Hepatic stellate cell (primary cell): ENCODE measurements at regions not wholly inside any gene's neighbourhood (a gene's known extent, or its start where the extent isn't known, plus 50 kb on each side); places are given as distances from the start of the nearest gene placed in this dataset.

ENCODE experiments used
- DNase-seq: peaks from one replicate; pipeline ENCODE4 v3.0.0; 2011; ENCODE audit warnings: low spot score

DNA sequence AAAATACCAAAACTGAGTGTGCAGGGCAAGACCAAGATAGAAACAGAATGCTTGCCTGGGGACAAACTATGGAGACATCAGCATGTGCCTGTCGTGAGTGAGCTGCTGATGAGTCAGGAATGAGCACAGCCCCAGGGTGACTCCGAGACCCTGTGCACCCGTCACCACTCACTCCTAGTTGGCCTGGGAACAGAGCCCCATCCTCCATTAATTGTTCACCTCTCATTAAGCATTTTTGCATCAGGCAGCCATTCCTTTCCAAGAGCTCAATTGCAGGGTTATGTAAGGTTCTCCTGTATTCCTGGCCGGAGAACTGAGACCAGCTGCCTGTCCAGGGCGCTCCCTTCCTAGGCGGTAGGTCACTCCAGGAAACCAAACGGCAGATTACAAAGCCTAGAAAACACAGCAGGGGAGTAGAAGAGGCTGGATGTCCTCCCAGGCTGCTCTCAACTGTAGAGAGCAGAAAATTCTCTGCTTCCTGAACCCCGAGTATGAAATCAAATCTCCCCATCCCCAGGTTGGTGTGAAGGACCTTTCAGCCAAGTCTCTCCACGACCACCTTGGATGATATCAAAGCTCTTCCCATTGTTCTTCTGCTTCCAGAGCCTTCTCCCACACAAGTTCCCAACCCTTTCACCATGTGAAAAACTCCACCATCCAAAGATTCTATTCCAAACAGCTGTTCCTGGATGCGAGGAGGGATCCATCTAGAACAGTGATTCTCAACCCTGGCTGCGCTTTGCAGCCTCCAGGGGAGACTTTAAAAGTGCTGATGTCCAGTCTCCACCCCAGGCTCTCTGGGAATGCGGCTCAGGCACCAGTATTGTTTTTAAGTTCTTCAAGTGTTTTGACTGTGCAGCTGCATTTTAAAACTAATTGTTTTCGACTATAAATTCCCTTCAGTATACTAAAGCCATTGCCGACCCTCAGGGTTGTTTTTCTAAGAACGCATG is 532.6 kb upstream of the JARID2 start:
- DNase-seq = peak; percentile 71

DNA sequence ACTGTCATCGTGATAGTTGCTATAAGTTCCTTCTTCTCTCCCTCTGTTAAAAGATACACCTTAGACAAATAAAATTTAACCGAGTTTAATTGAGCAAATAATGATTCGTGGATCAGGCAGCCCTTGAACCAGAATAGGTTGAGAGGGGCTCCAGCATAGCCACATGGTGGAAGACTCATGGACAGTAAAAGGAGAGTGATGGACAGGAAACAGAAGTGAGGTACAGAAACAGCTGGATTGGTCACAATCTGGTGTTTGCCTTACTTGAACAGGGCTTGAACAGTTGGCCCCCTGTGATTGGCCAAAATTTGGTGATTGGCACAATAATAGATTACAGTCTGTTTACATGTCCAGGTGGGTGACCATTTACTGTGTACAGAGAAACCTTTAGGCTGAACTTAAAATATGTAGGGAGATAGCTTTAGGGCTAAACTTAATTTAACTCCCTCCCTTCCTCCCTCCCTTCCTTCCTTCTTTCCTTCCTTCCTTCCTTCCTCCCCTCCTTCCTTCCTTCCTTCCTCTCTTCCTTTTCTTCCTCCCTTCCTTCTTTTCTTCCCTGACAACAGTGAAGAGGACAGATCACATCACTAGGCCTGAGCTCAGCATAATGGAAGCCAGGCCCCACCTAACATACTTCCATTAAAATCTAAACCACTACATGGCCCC is 531.8 kb upstream of the JARID2 start:
- no peak for DNase-seq

DNA sequence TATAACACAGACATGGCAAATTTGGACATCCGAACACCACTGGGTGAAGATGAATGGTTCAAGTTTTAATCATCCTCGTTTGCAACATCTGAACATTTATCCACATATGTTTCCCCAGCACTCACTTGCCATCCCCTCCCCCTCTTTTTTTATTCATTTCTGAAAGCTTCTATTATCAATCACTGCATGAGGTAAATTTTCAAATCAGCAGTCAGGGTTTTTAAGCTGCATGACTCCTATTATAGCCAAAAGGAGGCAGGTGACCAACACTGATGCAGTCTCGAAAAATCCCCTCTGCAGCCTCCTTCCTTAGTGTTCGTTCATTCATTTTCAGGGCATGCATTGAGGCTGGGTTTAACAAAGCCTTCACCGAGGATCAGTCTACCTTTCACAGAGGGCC is 530.8 kb upstream of the JARID2 start:
- no peak for DNase-seq

DNA sequence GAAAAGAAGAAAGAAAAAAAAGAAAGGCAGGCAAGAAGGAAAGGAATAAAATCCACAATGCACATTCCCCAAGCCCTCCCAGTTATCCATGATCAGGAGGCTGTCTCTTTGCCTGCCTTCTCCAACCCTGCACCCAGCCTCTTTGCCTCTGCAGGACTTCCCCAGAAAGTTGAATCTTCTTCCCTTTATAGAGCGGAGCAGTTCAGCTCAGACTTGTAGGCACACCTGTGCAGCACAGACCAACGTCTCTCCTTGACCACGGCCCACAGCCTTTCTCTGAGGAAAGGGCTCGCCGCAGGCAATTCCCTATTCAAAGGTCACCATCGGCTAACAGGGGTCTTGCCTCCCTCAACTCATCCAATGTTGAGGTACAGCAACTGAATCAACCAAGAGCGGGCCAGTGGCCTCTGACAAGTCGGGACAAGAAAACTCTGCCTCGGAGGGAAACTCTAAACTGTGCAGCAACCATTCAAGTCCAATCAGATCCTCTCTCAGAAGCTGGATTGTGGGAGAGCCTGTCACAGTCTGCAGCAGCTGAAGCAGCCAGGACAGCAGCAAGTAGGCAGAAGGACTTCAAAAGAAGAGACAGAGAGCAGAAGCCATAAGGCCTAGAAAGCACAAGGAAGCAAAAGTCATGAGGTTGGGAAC is 529.2 kb upstream of the JARID2 start:
- no peak for DNase-seq

DNA sequence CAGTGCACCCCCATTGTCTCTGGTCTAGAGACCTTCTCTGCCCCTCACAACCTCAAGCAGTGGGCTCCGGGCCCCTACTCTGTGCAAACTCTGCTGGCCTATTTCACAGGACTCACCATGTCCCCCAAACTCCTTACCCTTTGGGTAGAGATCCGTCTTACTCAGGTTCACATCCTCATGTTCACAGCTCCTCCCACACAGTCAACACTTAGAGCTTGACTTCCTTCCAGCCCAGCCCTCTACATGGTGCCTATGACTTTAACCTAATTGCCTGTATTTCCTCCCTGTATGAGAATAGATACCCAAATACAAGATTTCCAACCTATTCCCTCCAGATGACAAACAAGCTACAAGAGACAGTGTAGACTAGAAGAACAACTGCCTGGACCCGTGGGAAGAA is 528.6 kb upstream of the JARID2 start:
- no peak for DNase-seq

DNA sequence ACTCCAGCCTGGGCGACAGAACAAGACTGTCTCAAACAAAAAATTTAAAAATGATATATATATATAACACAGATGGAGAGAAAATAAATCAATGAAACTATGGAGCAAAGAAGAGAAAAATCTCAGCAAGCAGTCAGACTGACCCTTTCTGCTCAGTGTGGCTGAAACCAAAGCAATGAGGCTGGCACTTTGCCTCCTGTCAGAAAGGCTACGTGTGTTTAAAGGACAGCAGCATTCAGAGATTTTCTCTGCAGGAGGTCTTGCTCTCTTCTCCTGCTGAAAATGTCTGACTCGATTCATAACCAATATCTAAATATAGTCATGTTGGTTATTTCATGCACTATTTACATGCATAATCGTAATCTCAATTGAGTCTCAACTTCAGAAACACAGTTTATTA is 527.0 kb upstream of the JARID2 start:
- no peak for DNase-seq

DNA sequence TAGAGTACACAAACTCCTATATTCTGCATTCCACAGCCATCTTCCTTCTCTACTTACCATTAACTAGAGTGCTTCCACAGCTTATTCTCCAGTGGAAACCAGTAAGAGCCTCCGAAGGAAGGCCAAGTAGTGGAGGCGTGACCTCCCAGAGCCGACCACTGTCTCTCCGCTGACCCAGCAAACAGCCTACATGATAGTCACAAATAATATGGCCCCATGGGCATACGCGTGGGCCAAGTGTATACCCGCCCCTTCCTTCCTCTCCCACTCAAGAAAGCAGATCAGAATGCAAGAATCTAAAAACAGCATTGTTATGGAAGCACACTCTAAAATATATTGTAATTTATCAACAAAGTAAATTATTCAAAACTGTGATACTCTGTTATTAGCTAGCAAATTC is 526.6 kb upstream of the JARID2 start:
- DNase-seq = no peak

DNA sequence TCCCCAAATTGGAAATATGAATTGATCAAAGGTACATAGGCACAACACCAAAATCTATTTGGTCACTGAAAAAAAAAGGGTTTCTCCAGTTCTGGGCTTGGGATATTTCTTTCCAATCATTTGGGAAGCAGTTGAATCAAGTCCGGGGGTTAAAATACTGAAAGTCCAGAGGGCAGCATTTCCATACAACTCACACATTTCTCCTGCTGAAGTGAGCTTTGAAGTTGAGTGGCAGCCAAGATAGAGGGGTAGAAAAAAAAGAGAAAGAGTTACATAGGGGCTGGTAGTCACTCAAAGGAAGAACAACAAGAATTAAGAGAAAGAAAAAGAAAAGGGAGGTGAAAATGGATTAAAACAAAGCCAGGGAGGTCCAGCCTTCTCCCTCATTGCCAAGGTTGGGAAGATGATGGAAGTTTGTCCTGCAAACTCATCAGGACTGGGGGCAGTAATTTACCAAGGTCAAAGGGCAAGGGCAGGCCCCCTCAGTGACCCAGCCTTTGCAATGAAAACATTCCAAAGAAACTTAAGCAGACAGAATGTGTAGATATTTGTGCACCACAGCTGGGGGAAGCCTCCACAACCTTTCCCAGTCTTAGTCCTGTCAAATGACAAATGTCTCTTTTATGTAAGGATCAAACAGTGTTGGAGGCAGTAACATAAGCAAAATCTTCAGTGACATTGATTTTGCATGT is 525.3 kb upstream of the JARID2 start:
- no peak for DNase-seq

DNA sequence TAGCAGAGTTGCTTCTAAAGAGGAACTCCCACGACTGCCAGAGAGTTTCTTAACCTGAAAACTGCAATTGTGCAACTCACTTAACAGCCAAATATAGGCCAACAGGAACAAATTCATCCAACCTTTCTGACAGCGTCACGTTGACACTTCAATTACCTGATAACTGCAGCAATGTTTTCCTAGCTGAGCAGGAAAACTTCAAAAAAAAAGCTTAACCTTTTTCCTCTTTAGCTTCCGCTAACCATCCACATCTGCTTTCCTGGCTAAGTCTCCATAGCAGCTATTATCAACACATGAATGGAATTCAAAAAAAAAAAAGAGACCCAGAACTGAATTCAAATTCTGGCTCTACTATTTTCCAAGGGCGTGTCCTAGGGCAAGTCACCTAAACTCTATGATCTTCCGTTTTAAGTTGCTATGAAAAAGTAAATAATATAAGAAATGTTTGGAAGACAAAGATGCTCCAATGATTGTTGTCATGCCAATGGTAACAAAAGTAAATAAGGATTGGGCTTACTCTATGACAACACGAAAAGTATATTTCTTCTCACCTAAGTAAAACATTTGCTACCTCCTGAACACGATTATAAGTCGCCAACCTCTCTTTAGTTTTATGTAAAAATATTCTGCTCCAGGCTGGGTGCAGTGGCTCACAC is 524.6 kb upstream of the JARID2 start:
- no peak for DNase-seq

DNA sequence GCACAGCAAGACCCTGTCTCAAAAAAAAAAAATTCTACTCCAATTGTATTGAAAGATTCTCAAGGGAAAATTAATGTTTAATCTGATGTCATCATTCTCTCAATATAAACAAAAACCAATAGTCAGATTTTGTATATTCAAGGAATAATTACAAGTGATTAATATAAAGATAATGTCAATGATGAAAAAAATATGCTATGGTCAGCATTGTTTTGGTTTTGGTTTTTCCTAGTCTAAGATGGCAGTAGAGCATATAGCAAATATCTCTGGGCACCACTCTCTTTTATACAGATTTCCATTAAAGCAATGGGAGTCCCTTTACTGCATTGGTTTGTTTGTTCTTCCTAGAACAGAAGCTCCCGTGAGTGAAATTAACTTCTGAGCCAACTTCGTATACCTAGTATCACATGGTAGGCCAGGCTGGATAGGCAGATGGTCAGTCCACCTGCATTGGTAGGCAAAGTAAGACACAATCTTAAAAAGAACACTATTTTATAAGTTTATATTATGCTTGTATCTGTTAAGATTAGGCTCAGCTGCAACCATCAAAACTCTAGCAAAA is 523.8 kb upstream of the JARID2 start:
- no peak for DNase-seq

DNA sequence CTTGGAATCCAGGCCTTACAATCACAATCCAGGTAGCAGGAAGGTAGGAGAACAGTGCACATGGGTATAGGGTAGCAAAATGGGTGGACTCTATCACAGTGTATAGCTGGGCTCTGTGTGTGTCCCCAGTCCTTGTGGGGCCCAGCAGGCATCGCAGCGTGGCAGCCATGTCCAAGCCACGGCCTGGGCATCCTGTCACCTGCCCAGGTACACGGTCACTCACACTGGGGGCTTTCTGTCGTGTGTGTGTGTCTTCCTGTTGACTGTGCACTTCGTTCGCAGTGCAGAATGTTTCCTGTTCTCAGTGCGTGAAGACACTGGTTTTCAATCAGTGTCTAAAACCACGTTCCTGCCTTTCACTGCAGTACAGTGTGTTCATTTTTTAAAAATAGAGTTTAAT is 523.2 kb upstream of the JARID2 start:
- DNase-seq = no peak

DNA sequence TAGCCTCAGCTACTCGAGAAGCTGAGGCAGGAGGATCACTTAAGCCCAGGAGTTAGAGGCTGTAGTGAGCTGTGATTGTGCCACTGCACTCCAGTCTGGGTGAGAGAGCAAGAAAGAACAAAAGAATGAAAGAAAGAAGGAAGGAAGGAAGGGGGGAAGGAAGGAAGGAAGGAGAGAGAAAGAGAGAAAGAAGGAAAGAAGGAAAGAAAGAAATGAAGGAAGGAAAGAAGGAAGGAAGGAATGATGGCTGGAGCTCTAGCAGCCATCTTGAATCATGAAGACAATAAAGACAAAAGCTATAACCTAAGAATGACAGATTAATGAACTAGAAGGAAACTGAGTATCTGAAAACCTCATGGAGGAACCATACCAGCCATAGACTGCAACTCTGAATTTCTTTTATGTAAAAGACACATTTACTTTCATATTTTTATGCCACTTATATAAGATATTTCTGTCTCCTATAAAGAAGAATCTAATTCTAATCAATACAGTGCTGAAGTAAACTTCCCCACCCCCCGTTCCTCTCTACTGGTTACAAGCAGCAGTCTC is 522.3 kb upstream of the JARID2 start:
- DNase-seq = no peak

DNA sequence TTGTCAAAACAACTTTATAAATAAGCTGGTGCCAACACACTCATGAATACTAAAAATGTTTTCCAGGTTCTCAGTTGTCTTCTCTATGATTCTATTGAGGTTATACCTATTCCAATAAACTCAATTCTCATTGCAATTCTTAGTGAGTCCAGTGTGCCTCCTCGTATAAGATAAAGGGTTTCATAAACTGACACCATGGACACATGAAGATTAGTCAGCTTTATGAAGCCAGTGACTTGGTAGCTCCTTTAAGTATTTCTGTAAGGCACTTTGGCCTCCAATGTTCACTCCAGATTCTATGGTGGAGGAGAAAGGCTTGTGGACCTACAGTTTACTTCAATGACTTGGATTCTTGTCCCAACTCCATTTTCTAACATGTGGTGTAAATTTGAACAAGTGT is 521.3 kb upstream of the JARID2 start:
- DNase-seq = no peak

DNA sequence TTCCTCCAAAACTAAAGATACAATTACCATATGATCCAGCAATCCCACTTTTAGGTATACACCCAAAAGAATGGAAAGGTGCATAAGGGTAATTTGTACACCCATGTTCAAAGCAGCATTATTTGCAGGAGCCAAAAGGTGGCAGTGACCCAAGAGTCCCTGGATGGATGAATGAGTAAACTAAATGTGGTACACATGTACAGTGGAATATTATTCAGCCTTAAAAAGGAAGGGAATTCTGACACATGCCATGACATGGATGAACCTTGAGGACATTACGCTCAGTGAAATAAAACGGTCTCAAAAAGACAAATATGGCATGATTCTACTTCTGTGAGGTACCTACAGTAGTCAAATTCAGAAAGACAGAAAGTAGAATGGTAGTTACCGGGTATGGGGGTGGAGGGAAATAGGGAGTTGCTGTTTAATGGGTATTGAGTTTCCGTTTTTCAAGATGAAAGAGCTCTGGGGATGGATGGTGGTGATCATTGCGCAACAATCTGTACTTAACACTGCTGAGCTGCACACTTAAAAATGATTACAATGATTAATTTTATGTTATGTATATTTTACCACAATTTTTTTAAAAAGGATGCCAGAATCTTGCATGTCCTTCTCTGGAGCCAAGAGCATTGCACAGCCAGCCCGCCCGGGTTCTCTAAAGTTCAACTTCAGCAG is 518.9 kb upstream of the JARID2 start:
- no peak for DNase-seq

DNA sequence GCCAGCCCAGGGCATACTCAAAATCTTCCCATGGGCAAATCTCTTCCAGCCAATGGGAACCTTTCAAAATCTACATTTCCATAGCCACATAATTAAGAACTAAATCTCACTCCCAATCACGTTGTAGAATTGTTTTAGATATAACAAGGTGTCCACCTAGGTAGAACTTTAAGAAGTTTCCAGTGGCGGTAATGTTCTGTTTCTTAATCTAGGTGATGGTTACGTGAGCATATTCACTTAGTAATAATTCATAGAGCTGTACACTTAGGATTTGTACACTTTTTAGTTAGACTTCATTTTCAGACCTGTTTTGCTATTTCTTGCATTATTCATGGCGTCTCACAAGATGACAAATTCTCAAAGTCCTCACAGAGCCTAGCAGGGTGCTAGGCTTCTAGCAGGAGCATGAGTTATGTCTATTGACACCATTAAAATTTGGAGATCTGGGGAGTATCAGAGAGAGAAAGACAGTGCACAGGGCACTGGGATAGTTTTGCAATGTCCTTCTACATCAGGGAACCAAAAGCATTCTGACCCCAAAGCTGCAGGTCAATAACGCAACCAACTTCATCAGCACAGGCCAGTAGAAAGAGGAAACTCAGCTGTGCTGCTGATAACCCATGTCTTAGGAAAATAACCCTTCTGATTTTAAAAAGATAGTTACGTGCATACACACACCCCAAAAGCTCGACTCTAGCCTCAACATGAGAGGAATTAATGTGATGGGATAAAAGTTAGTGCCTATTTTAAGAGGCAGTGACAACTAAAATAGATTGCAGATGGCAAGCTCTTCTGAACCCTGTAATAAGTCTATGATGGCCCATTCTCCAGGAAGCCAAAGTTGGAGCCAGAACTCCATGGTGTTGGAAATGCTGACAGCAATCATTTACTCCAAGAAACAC is 518.1 kb upstream of the JARID2 start:
- no peak for DNase-seq

DNA sequence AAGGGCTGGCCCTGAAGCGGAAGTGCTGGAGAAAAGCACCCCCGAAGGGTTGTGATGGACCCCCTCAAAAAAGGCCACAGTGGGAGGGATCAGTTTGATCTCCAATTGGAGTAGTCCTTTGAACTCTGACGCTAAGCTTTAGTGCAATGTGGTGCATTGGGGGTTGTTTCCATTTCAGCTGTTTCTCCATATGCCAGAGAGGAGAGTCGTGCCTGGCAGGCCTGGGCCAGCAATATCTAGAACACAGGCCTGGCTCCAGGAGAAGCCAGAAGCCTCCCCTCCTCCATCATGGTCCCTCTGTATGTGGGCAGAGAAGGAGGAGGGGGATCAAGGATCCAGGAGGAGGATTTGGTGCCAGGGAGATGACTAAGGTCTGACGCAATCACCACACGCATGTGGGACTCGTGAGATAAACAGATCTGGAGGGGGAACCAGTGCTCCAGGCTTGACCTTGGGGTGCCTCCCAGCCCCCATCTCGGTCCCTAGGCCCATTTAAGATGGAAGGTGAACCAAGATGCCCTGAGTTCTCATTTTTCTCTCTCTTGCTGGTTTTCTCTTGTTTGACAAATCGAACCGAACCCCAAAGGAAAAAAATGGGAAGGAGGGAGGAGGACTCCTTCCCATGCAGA is 517.4 kb upstream of the JARID2 start:
- DNase-seq = no peak

DNA sequence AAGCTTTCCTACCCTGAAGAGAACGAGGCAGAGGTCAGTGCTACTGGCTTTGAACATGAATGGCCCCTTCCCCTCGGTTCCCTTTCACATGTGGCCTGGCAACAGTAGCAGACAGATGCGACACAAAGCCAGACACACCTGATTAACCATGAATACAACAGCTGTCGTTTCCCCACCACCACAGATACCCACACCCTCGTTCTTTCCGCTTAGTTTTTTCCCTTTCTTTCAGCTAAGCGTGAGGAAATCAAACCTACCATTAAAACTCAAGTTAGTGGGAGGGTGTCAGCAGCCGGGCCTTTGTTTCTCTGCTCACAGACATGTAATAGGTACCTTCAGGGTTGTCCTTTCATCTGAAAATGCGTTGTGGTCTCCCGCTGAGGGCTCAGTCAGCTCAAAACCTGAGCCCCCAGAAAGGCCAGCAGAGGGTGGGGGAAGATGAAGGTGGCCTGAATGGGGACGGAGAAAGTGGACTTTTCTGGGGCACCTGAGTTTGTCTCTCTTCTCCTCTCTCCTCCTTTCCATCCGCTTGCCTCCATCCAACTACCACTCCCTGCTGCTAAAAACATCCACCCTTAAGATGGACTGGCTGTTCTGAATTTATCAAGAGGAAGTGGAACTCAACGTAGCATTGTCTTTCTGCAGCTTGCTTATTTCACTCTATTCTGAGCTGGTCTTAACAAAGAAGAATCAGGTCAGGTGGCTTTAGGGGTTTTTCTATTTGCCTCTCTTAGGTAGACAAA is 516.6 kb upstream of the JARID2 start:
- DNase-seq = no peak

DNA sequence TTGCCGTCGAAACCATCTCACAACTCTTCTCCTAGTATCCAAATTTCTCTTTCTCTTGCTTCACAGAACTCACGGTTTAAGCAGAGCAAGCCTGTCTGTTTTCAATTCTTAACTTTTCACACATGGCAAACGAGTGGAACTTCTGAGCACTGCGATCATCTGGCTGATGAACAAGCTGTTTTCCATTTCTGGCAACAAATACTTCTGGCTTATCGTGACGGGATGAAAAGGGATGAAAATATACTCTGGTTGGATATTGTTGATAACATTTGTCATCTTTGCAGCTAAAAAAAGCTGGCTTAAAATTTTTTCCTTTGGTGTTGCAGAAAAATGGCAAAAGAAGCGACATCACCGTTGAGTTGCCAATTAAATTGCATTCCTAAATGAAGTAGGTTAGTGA is 515.2 kb upstream of the JARID2 start:
- no peak for DNase-seq
